IPS-18c (cell line): ENCODE measurements at regions not wholly inside any gene's neighbourhood (a gene's known extent, or its start where the extent isn't known, plus 50 kb on each side); places are given as distances from the start of the nearest gene placed in this dataset.
"Not testable (repeated sequence)": the region's sequence is repeated elsewhere in the genome, so short reads cannot be mapped to it uniquely, and the experiment has no call there.

Experiments
- H3K4me3 ChIP-seq: 2 replicates; pipeline ENCODE4 v1.7.0; 2013; ENCODE audit warnings: low read depth, mild to moderate bottlenecking, low read length, moderate library complexity; ENCODE audit not compliant: insufficient read depth
- H3K9me3 ChIP-seq: one replicate; pipeline ENCODE4 v1.6.1; 2013; ENCODE audit warnings: mild to moderate bottlenecking, low read length, moderate library complexity; ENCODE audit not compliant: control insufficient read depth, insufficient read depth

- no peaks in the 10 kb centered on the region for H3K9me3 ChIP-seq
- no peak overlapping the region for H3K4me3 ChIP-seq
Measured at GRCh38 chr10:108970016-108970415, 953.3 kb downstream of the XPNPEP1 start.

GRCh38 chr10:108966411-108966810 lies 956.9 kb downstream of the XPNPEP1 start:
- no peak overlapping the region for H3K4me3 ChIP-seq
- H3K9me3 ChIP-seq, result no peaks in the 10 kb centered on the region

DNA sequence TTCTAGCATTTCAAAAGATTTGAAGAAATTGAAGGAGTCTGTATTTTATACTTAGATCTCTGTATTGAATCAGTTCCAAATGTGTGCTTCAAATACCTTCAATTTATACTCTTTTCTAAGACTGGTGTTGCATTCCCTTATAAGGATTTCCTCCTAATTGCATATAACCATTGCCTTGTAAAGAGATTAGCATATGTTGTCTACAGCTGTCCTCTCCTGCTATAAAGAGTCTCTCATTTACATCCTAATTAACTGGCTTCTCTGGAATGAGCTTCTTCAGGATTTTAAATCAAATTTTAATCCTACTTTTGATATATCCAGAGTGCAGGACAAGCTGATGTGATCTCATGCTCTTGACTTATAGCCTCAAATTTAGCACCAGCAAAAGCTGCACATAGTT lies 957.3 kb downstream of the XPNPEP1 start:
- Histone ChIP-seq H3K9me3 (no peaks in the 10 kb centered on the region), H3K4me3 (no peak overlapping the region)

DNA sequence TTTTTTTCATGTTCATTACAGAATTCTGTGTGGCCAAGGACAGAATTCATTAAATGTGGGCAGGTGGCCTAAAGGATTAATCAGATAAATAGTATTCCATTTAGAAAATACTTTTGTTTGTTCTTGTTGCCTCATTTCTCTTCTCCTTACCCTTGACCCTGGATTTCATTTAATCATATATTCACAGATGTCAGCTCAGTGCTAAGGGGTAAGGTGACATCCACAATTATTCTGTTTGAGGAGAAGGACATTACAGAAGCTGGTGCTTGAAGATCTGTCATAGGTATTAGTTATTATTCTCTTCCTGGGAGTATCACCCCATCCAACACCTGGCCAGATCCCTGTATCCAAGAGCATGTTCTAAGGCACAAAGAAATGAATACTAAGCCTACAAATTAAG lies 961.1 kb downstream of the XPNPEP1 start:
- Histone ChIP-seq H3K4me3 (no peak overlapping the region), H3K9me3 (no peaks in the 10 kb centered on the region)

DNA sequence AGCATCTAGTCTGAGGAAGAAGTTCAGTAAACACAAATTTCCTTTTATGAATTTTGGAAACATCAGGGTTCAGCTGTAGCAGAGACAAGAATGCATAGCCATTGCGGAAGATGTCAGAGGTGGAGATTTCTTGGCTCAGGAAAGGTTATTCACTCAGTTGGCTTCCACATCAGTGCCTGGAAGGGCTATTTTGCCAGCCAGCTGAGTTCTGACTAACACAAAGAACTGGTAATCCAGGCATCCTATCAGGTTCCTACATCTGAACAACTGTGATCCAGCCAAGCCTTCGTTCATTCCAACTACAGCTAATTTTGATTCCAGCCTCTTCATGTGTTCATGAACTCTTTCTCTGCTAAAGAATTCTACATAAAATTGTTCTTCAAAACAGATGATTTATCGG lies 965.6 kb downstream of the XPNPEP1 start:
- no peaks in the 10 kb centered on the region for H3K9me3 ChIP-seq
- H3K4me3 ChIP-seq, result no peak overlapping the region

- H3K4me3 ChIP-seq, result no peak overlapping the region
- no peaks in the 10 kb centered on the region for H3K9me3 ChIP-seq
Measured at GRCh38 chr10:108956149-108956548, 967.2 kb downstream of the XPNPEP1 start.

DNA sequence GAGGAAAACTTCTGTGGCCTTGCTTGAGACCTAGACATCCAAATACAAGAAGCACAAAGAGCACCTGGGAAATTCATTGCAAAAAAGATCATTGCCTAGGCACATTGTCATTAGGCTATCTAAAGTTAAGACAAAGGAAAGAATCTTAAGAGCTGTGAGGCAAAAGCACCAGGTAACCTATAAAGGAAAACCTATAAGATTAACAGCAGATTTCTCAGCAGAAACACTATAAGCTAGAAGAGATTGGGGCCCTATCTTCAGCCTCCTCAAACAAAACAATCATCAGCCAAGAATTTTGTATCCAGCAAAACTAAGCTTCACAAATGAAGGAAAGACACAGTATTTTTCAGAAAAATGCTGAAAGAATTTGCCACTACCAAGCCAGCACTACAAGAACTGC lies 1003.3 kb downstream of the XPNPEP1 start:
- H3K9me3 ChIP-seq, result not testable (repeated sequence)

GRCh38 chr10:108913300-108913699 lies 1010.0 kb downstream of the XPNPEP1 start:
- H3K9me3 ChIP-seq, result no peaks in the 10 kb centered on the region
- no peak overlapping the region for H3K4me3 ChIP-seq

More for the DNA sequence above, 1003.3 kb downstream of the XPNPEP1 start:
- not testable (repeated sequence) for H3K4me3 ChIP-seq

DNA sequence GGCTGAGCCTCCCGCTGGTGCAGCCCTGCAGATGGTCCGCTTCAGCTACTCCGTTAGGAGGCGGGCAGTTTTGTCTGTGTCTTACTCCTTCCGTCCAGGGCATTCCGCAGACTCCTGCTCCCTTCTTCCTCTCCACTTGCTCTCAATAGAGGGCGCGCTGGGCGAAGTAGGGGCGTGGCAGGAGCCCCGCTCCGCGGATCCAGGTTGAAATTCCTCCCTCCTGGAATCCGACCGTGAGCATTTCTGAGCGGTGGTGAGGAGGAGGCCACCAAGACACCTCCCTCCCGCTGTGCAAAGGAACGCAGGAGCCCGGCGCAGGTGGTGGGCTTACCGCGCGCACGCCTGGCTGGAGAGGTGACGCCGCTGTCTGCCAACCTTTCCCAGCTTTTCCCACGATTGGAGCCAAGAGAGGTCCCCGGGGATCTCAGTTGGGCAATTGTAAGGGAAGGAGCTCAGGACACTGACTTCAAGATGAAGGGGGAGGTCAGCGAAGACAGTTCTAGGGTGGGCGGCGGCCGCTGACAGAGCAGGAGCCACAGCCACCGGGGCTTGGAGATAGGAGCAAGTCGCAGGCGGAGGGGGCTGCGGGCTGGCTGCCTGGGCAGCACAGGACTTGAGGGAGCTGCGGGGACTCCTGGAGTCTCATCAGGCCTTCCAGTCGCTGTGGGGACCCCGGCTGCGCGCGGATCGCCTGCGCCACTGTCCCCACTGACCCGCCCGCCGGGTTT lies 1011.3 kb downstream of the XPNPEP1 start:
- Histone ChIP-seq H3K4me3 (peak overlapping the region; percentile 63), H3K9me3 (no peaks in the 10 kb centered on the region)

DNA sequence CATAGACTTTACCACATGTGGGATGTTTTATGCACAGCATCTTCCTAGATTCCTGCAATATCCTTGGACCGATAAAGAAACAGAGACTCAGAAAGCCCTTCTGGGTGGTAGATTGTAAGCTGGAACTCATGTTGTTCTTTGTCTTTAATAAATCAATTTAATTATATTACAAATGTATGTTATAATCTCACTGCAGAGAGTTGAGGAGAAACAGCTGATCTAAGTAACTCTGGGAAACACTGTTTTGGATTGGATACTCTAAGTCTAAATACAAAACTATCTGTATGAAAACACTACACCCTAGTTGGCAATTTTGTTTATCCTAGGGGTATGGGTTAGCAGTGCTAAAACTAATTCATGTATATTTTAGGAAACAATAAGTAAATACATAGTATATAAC lies 1015.2 kb downstream of the XPNPEP1 start:
- Histone ChIP-seq H3K9me3 (no peaks in the 10 kb centered on the region), H3K4me3 (no peak overlapping the region)

DNA sequence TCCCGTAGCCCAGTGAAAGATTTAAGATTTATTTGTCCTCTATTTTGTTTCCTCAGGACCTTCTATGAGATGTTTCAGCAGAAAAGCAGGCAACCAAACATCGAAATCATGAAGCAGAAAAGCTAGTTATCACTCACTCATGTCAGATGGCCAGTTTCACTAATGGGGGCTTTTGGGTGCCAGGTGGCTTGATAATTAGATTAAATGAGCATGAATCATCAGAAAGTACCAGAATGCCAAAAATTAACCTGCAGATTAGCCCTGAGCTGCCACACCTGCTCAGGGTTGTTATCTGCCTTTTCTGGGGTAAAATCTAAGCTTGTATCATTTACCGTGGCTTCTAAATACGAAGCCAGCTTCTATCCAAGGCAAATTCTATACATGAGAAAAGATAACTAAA lies 1017.5 kb downstream of the XPNPEP1 start:
- Histone ChIP-seq H3K4me3 (no peak overlapping the region), H3K9me3 (no peaks in the 10 kb centered on the region)

GRCh38 chr10:108905171-108905570 lies 1018.1 kb downstream of the XPNPEP1 start:
- Histone ChIP-seq H3K9me3 (no peaks in the 10 kb centered on the region), H3K4me3 (no peak overlapping the region)

DNA sequence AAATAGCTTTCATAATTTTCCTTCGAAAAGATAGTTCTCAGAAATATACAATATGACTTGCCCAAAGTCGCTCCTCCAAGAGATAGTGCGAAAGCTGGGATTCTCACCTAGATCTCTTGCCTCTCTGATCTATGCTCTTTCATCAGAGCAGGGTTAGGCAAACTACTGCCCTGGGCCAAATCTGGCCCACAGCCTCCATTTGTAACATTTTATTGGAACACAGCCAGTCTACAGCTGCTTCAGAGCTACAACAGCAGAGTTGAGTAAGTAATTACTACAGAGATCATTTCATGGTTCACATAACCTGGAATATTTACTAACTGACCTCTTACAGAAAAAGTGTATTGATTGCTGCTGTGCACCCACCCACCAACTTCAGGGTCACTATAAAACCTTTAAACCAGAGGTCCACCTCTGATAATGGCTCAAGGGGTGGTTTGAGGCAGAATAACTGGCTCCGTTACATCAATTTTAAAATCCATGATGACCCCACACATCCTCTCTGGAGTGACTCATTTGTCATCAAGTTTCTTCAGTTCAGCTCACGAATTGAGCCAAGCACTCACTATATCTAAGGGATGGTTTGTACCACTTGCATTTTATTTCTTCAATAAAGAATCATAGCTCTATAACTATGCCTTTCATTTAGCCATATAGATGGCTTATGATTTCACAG lies 1019.0 kb downstream of the XPNPEP1 start:
- Histone ChIP-seq H3K9me3 (no peaks in the 10 kb centered on the region), H3K4me3 (no peak overlapping the region)

DNA sequence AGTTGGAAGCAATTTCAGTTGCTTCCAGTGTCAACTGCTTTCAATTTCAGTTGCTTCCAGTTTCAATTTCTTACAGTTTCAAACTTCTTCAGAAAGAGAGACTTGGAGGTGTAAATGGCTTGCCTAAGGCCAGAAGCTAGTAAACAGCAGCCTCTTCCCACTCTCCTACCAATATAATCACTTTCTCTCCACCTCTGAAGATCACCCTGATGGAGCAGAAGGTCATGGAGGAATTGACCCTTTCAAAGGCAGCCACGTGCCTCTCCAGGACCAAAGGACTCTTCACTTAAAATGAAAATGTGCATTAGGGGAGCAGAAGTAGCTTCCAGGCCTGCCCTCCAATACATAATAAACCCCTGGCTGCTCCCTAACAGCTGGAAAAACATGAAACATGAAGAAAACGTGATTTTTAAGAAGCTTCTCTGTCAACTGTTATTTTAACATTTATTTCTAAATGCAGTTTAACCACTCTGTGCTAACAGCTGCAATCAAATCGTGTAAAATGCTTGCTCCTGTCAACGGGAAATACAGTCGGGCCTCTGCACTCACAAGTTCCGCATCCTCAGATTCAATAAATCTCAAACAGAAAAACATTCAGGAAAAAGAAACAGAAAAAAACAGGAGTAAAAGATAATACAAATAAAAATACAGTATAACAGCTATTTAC lies 1020.6 kb downstream of the XPNPEP1 start:
- H3K9me3 ChIP-seq, result no peaks in the 10 kb centered on the region

GRCh38 chr10:108901781-108902618 lies 1021.3 kb downstream of the XPNPEP1 start:
- no peaks in the 10 kb centered on the region for H3K9me3 ChIP-seq

More for the DNA sequence above, 1020.6 kb downstream of the XPNPEP1 start:
- no peak overlapping the region for H3K4me3 ChIP-seq

GRCh38 chr10:108899670-108900069 lies 1023.6 kb downstream of the XPNPEP1 start:
- Histone ChIP-seq H3K4me3 (no peak overlapping the region), H3K9me3 (no peaks in the 10 kb centered on the region)

More at GRCh38 chr10:108901781-108902618, 1021.3 kb downstream of the XPNPEP1 start:
- no peak overlapping the region for H3K4me3 ChIP-seq
